Gastrocnemius medialis (tissue), 4 donors: ENCODE measurements at regions not wholly inside any gene's neighbourhood (a gene's known extent, or its start where the extent isn't known, plus 50 kb on each side); places are given as distances from the start of the nearest gene placed in this dataset.

Source experiments
- ATAC-seq, 2 donors: fragments of 150-250 bp; one replicate each; pipeline ENCODE4 v1.9.1; 2016
- DNase-seq, 2 donors: peaks; one replicate each; pipeline ENCODE4 v3.0.0-alpha.2; 2019
- H3K27ac ChIP-seq, 4 donors: fragments of 200-600 bp; sonication (generic); 1 replicate in 1 of 4; 2 replicates in 3 of 4; pipeline ENCODE4 v1.5.1; 2016 to 2018; ENCODE audit warnings: mild to moderate bottlenecking in 2 of 4, moderate library complexity in 1 of 4
- H3K27me3 ChIP-seq, 3 donors: fragments of 200-600 bp; sonication (generic) in 2 of 3; 1 replicate in 1 of 3; 2 replicates in 2 of 3; pipeline versions ENCODE4 v1.5.1 to v1.6.0; 2016 to 2019; ENCODE audit warnings: mild to moderate bottlenecking in 1 of 3, moderate library complexity in 1 of 3
- H3K36me3 ChIP-seq, 2 donors: fragments of 200-600 bp; sonication (generic) in 1 of 2; one replicate each; pipeline ENCODE4 v1.5.1; 2017 to 2018
- H3K4me1 ChIP-seq, 2 donors: fragments of 200-600 bp; sonication (generic) in 1 of 2; one replicate each; pipeline ENCODE4 v1.5.1; 2016 to 2017; ENCODE audit warnings: mild to moderate bottlenecking in 2 of 2
- H3K4me3 ChIP-seq, 4 donors: fragments of 200-600 bp; sonication (generic) in 3 of 4; 1 replicate in 1 of 4; 2 replicates in 3 of 4; pipeline ENCODE4 v1.5.1; 2016 to 2019; ENCODE audit warnings: mild to moderate bottlenecking in 2 of 4
- H3K9me3 ChIP-seq, 3 donors: fragments of 200-600 bp; sonication (generic) in 2 of 3; 1 replicate in 1 of 3; 2 replicates in 2 of 3; pipeline ENCODE4 v1.5.1; 2016 to 2019
- POLR2A ChIP-seq, 2 donors: fragments of 450-650 bp; IDR thresholded peaks; one replicate each; pipeline ENCODE4 v1.6.1; 2017; ENCODE audit warnings: antibody characterized with exemption in 2 of 2, mild to moderate bottlenecking in 2 of 2, moderate library complexity in 2 of 2
- in situ Hi-C, 4 donors: fragments of 200-750 bp; cut with MboI; loops; one replicate each; pipeline versions ENCODE4 v1.15.0 to v1.8.0; 2017; ENCODE audit warnings: low sequenced_read_pairs in 4 of 4
- intact Hi-C: fragments of 100-400 bp; cut with DNase I; formaldehyde crosslinking; loops from one replicate; pipeline ENCODE4 v1.15.1; 2023; ENCODE audit warnings: low total_unique reads
- TF ChIP-seq, protein P1 (sequence below), 5 experiments: fragments of 450-650 bp in 3 of 5; fragments of 200-600 bp in 2 of 5; sonication (generic) in 2 of 5; IDR thresholded peaks in 4 of 5; conservative IDR thresholded peaks in 1 of 5; 1 replicate in 4 of 5; 2 replicates in 1 of 5; pipeline ENCODE4 v1.5.1; 2016 to 2019; ENCODE audit warnings: antibody characterized with exemption in 5 of 5, mild to moderate bottlenecking in 3 of 5, moderate library complexity in 3 of 5

DNA sequence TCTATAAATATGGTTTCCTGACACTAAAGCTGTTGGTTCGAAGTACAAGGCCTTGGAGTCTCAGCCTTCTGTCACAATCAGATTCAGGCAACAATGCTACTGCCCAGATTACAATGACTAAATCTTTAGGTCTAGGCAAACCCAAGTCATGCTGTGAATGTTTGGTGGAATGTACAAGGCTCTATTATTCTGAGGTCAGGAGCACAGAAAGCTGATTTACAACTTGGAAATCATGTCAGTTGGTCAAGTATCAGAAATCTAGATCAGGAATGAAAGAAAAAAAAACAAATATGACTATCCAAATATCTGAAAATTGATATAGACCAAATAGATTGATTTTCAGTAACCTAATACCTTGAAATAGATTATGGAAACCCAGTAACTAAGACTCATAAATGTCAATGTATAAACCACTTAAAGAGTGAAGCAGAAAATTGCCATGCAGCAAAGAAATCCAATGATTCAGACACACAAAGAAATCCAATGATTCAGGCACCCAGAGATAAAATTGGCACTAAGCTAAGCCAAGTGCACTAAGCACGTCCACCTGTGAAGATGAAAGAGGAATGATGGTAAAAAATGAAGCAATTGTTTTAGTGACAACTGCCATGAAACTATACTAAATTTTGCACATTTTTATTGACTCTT is 588.0 kb upstream of the TUSC1 start:
- Histone ChIP-seq H3K36me3 (no peaks in the 10 kb centered on the region), H3K4me1 (no peaks in the 10 kb centered on the region), H3K9me3 (no peaks in the 10 kb centered on the region), H3K27me3 (no peaks in the 10 kb centered on the region), H3K27ac (no peak overlapping the region), H3K4me3 (no peak overlapping the region)
- in situ Hi-C loops = no loop called here
- intact Hi-C loops = no loop called here
- DNase-seq = no peak
- TF ChIP-seq, protein P1, sequence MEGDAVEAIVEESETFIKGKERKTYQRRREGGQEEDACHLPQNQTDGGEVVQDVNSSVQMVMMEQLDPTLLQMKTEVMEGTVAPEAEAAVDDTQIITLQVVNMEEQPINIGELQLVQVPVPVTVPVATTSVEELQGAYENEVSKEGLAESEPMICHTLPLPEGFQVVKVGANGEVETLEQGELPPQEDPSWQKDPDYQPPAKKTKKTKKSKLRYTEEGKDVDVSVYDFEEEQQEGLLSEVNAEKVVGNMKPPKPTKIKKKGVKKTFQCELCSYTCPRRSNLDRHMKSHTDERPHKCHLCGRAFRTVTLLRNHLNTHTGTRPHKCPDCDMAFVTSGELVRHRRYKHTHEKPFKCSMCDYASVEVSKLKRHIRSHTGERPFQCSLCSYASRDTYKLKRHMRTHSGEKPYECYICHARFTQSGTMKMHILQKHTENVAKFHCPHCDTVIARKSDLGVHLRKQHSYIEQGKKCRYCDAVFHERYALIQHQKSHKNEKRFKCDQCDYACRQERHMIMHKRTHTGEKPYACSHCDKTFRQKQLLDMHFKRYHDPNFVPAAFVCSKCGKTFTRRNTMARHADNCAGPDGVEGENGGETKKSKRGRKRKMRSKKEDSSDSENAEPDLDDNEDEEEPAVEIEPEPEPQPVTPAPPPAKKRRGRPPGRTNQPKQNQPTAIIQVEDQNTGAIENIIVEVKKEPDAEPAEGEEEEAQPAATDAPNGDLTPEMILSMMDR (IDR thresholded peaks at IDR 0.05 in 4 of 5, conservative IDR thresholded peaks at IDR 0.05 in 1 of 5) = no peak
- no peak for TF ChIP-seq POLR2A (IDR thresholded peaks at IDR 0.05)
- ATAC-seq = no peak

DNA sequence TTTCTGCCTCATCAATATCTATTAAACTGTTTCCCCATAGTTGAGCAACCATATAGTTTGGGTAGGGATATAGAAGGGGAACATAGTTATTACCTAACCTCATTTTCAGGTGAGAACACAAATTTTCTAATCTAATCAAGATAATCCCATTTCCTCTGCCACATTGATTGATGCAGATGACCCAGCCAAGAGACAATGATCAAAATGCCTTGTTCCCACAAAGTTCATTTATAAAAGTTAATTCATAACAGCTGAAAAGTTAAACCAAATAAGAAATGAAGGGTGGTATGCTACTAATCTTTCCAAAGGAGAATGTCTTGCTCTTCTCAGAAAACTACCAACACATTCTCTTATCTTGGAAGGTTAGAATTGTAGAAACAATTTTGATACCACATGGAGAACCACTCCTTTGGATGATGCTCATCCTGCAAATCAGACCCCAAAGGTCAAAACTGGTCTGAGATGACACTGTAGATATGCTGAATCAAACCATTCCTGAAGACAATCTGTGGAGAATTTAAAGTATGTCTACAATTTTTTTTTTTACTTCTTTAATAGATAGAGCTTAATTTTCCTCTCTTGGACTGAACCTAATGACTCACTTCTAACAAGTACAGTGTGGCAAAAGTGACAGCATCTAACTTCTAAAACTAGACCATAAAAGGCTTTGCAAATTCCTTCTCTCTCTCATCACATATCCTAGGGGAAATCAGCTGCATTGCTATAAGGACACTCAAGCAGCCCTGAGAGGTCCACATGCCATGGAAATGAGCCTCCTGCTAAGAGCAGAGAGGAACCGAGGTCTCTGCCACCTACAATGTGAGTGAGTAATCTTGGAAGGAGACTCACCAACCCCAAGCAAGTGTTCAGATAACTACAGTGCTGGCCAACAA is 586.7 kb upstream of the TUSC1 start:
- intact Hi-C loops = no loop called here
- TF ChIP-seq, protein P1 (IDR thresholded peaks at IDR 0.05 in 4 of 5, conservative IDR thresholded peaks at IDR 0.05 in 1 of 5) = no peak
- TF ChIP-seq POLR2A (IDR thresholded peaks at IDR 0.05) = no peak
- Histone ChIP-seq H3K36me3 (no peaks in the 10 kb centered on the region), H3K27me3 (no peaks in the 10 kb centered on the region), H3K4me1 (no peaks in the 10 kb centered on the region), H3K4me3 (no peak overlapping the region), H3K27ac (no peak overlapping the region), H3K9me3 (no peaks in the 10 kb centered on the region)
- in situ Hi-C loops = no loop called here
- ATAC-seq = no peak
- DNase-seq = no peak

GRCh38 chr9:26263478-26263877 is 585.2 kb upstream of the TUSC1 start:
- H3K9me3 ChIP-seq = no peaks in the 10 kb centered on the region
- intact Hi-C loops = no loop called here

GRCh38 chr9:26262421-26263107 is 584.3 kb upstream of the TUSC1 start:
- DNase-seq (no peak), ATAC-seq (no peak)
- Histone ChIP-seq H3K4me3 (no peak overlapping the region), H3K9me3 (no peaks in the 10 kb centered on the region), H3K36me3 (no peaks in the 10 kb centered on the region), H3K4me1 (no peaks in the 10 kb centered on the region), H3K27me3 (no peaks in the 10 kb centered on the region), H3K27ac (no peak overlapping the region)
- in situ Hi-C loops (no loop called here), intact Hi-C loops (no loop called here)
- TF ChIP-seq, protein P1 (IDR thresholded peaks at IDR 0.05 in 4 of 5, conservative IDR thresholded peaks at IDR 0.05 in 1 of 5) = no peak
- TF ChIP-seq POLR2A (IDR thresholded peaks at IDR 0.05) = no peak

More at GRCh38 chr9:26263478-26263877, 585.2 kb upstream of the TUSC1 start:
- no peaks in the 10 kb centered on the region for H3K27me3 ChIP-seq
- DNase-seq = no peak
- no peak overlapping the region for H3K27ac ChIP-seq
- no peaks in the 10 kb centered on the region for H3K36me3 ChIP-seq
- no peaks in the 10 kb centered on the region for H3K4me1 ChIP-seq
- H3K4me3 ChIP-seq = no peak overlapping the region
- in situ Hi-C loops = no loop called here
- no peak for TF ChIP-seq POLR2A (IDR thresholded peaks at IDR 0.05)
- ATAC-seq = no peak
